ENCODE measurements at regions not wholly inside any gene's neighbourhood (a gene's known extent, or its start where the extent isn't known, plus 50 kb on each side); places are given as distances from the start of the nearest gene placed in this dataset.

GRCh38 chr3:80836395-80836794, 925.0 kb downstream of the GBE1 start:
- 0% methylated on average over 2 of the region's 2 CpGs for WGBS (ENCODE audit: insufficient coverage, low coverage, missing lambda C conversion rate)
- Histone ChIP-seq H3K27ac (ENCODE audit: extremely low read depth, low read depth, low read length) (no peak overlapping the region), H3K9ac (ENCODE audit: insufficient read depth in 1 of 2, low read depth in 2 of 2, low read length in 2 of 2) (no peak overlapping the region), H4K20me1 (replicated peaks; ENCODE audit: control insufficient read depth, insufficient read depth, low read length) (no peaks in the 10 kb centered on the region), H3K4me3 (no peak overlapping the region), H3K27me3 (ENCODE audit: control insufficient read depth in 2 of 2, insufficient read depth in 2 of 2, low read length in 2 of 2) (no peaks in the 10 kb centered on the region), H3K79me2 (ENCODE audit: control insufficient read depth, insufficient read depth, low read length) (no peaks in the 10 kb centered on the region), H3K36me3 (ENCODE audit: control insufficient read depth, insufficient read depth, low read length) (no peaks in the 10 kb centered on the region), H3K9me3 (replicated peaks; ENCODE audit: control insufficient read depth, insufficient read depth, low read depth, low read length) (no peaks in the 10 kb centered on the region), H3K4me2 (ENCODE audit: insufficient read depth, low read length) (no peak overlapping the region), H3K9me1 (ENCODE audit: control insufficient read depth, insufficient read depth, low read length) (no peaks in the 10 kb centered on the region), H3K4me1 (replicated peaks in 1 of 2; ENCODE audit: control insufficient read depth in 2 of 2, insufficient read depth in 2 of 2, low read length in 2 of 2) (no peaks in the 10 kb centered on the region), H2AFZ (ENCODE audit: low read depth, low read length) (no peak overlapping the region)
- DNase-seq (ENCODE audit: extremely low read depth in 1 of 4, low spot score in 3 of 4) (no peak), FAIRE-seq (no peak), ATAC-seq (no peak)
- no TSS peak for BruUV-seq (replicated peaks)
- CTCF ChIA-PET (ENCODE audit: low intra/inter-chr PET ratio) = no interaction called here
- intact Hi-C loops (cut with micrococcal nuclease) (no loop called here), in situ Hi-C loops (cut with MboI) (no loop called here)
- POLR2A ChIA-PET = no interaction called here
- TF ChIP-seq ZNF445 (CRISPR knock-in tag; IDR thresholded peaks at IDR 0.05; ENCODE audit: low read depth) (no peak), SMAD4 (CRISPR knock-in tag; conservative IDR thresholded peaks at IDR 0.05) (no peak), FOSL1 (tag; conservative IDR thresholded peaks at IDR 0.05) (no peak), COPS2 (conservative IDR thresholded peaks at IDR 0.05) (no peak), HMBOX1 (IDR thresholded peaks at IDR 0.05) (no peak), ZNF589 (CRISPR knock-in tag; IDR thresholded peaks at IDR 0.05; ENCODE audit: low read depth) (no peak), GTF2A2 (tag; IDR thresholded peaks at IDR 0.05) (no peak), STAG1 (CRISPR knock-in tag; IDR thresholded peaks at IDR 0.05; ENCODE audit: borderline replicate concordance) (no peak), RBM22 (IDR thresholded peaks at IDR 0.05; ENCODE audit: low read depth, low read length, poor library complexity, severe bottlenecking) (no peak), NFYB (IDR thresholded peaks at IDR 0.05; ENCODE audit: extremely low read depth, insufficient read length) (no peak), TSC22D4 (tag; IDR thresholded peaks at IDR 0.05) (no peak)
- TF ChIP-seq, protein P1, sequence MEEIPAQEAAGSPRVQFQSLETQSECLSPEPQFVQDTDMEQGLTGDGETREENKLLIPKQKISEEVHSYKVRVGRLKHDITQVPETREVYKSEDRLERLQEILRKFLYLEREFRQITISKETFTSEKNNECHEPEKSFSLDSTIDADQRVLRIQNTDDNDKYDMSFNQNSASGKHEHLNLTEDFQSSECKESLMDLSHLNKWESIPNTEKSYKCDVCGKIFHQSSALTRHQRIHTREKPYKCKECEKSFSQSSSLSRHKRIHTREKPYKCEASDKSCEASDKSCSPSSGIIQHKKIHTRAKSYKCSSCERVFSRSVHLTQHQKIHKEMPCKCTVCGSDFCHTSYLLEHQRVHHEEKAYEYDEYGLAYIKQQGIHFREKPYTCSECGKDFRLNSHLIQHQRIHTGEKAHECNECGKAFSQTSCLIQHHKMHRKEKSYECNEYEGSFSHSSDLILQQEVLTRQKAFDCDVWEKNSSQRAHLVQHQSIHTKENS (CRISPR knock-in tag; IDR thresholded peaks at IDR 0.05) = no peak
- TF ChIP-seq, protein P2, sequence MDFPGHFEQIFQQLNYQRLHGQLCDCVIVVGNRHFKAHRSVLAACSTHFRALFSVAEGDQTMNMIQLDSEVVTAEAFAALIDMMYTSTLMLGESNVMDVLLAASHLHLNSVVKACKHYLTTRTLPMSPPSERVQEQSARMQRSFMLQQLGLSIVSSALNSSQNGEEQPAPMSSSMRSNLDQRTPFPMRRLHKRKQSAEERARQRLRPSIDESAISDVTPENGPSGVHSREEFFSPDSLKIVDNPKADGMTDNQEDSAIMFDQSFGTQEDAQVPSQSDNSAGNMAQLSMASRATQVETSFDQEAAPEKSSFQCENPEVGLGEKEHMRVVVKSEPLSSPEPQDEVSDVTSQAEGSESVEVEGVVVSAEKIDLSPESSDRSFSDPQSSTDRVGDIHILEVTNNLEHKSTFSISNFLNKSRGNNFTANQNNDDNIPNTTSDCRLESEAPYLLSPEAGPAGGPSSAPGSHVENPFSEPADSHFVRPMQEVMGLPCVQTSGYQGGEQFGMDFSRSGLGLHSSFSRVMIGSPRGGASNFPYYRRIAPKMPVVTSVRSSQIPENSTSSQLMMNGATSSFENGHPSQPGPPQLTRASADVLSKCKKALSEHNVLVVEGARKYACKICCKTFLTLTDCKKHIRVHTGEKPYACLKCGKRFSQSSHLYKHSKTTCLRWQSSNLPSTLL (IDR thresholded peaks at IDR 0.05) = no peak
- TF ChIP-seq, protein P3, sequence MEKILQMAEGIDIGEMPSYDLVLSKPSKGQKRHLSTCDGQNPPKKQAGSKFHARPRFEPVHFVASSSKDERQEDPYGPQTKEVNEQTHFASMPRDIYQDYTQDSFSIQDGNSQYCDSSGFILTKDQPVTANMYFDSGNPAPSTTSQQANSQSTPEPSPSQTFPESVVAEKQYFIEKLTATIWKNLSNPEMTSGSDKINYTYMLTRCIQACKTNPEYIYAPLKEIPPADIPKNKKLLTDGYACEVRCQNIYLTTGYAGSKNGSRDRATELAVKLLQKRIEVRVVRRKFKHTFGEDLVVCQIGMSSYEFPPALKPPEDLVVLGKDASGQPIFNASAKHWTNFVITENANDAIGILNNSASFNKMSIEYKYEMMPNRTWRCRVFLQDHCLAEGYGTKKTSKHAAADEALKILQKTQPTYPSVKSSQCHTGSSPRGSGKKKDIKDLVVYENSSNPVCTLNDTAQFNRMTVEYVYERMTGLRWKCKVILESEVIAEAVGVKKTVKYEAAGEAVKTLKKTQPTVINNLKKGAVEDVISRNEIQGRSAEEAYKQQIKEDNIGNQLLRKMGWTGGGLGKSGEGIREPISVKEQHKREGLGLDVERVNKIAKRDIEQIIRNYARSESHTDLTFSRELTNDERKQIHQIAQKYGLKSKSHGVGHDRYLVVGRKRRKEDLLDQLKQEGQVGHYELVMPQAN (IDR thresholded peaks at IDR 0.05; ENCODE audit: borderline replicate concordance) = no peak

Data from K562 (cell line).